ENCODE measurements at regions not wholly inside any gene's neighbourhood (a gene's known extent, or its start where the extent isn't known, plus 50 kb on each side); places are given as distances from the start of the nearest gene placed in this dataset.
A peak's percentile ranks its signal among the peaks of the same experiment; 100 is the strongest.

GRCh38 chr16:85527042-85527766, 85.9 kb upstream of the GSE1 start (continued):
- TF ChIP-seq ZNF720 (CRISPR knock-in tag; IDR thresholded peaks at IDR 0.05) (no peak), ZNF709 (CRISPR knock-in tag; IDR thresholded peaks at IDR 0.05) (no peak), NR3C1 (CRISPR knock-in tag; IDR thresholded peaks at IDR 0.05) (no peak), ETV6 (CRISPR knock-in tag; conservative IDR thresholded peaks at IDR 0.05) (no peak), ZSCAN25 (CRISPR knock-in tag; IDR thresholded peaks at IDR 0.05) (no peak; the same call in 1 of the 2 replicates), JUNB (CRISPR knock-in tag; IDR thresholded peaks at IDR 0.05; ENCODE audit: borderline replicate concordance) (no peak), ZNF136 (CRISPR knock-in tag; IDR thresholded peaks at IDR 0.05; ENCODE audit: low read depth) (no peak), ZBTB4 (CRISPR knock-in tag; IDR thresholded peaks at IDR 0.05; ENCODE audit: borderline replicate concordance) (no peak), ZFP41 (CRISPR knock-in tag; IDR thresholded peaks at IDR 0.05; ENCODE audit: borderline replicate concordance) (no peak), IKZF1 (IDR thresholded peaks at IDR 0.05) (no peak), HOXA3 (CRISPR knock-in tag; IDR thresholded peaks at IDR 0.05) (peak; percentile 16; the same call in 1 of the 2 replicates), BHLHE40 (IDR thresholded peaks at IDR 0.05; ENCODE audit: low read length) (no peak), HDAC6 (IDR thresholded peaks at IDR 0.05; ENCODE audit: low read depth, low read length) (no peak), ZKSCAN1 (IDR thresholded peaks at IDR 0.05; ENCODE audit: low read length) (no peak), RXRB (CRISPR knock-in tag; IDR thresholded peaks at IDR 0.05; ENCODE audit: borderline replicate concordance) (no peak), STAT6 (CRISPR knock-in tag; IDR thresholded peaks at IDR 0.05; ENCODE audit: borderline replicate concordance) (no peak), MTERF4 (CRISPR knock-in tag; IDR thresholded peaks at IDR 0.05) (0 out of 2 replicates have a peak, but pooled peaks have one; percentile 35), SP2 (CRISPR knock-in tag; IDR thresholded peaks at IDR 0.05) (no peak)
- TF ChIP-seq, protein P1, sequence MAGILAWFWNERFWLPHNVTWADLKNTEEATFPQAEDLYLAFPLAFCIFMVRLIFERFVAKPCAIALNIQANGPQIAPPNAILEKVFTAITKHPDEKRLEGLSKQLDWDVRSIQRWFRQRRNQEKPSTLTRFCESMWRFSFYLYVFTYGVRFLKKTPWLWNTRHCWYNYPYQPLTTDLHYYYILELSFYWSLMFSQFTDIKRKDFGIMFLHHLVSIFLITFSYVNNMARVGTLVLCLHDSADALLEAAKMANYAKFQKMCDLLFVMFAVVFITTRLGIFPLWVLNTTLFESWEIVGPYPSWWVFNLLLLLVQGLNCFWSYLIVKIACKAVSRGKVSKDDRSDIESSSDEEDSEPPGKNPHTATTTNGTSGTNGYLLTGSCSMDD (CRISPR knock-in tag; IDR thresholded peaks at IDR 0.05), result no peak
- TF ChIP-seq, protein P2, sequence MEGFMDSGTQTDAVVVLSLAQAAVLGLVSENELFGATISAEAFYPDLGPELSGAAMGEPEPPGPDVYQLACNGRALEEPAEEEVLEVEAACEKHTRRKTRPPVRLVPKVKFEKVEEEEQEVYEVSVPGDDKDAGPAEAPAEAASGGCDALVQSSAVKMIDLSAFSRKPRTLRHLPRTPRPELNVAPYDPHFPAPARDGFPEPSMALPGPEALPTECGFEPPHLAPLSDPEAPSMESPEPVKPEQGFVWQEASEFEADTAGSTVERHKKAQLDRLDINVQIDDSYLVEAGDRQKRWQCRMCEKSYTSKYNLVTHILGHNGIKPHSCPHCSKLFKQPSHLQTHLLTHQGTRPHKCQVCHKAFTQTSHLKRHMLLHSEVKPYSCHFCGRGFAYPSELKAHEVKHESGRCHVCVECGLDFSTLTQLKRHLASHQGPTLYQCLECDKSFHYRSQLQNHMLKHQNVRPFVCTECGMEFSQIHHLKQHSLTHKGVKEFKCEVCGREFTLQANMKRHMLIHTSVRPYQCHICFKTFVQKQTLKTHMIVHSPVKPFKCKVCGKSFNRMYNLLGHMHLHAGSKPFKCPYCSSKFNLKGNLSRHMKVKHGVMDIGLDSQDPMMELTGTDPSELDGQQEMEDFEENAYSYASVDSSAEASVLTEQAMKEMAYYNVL (CRISPR knock-in tag; IDR thresholded peaks at IDR 0.05; ENCODE audit: borderline replicate concordance), result 0 out of 2 replicates have a peak, but pooled peaks have one; percentile 20
